ENCODE measurements at regions not wholly inside any gene's neighbourhood (a gene's known extent, or its start where the extent isn't known, plus 50 kb on each side); places are given as distances from the start of the nearest gene placed in this dataset.
"Not testable (repeated sequence)": the region's sequence is repeated elsewhere in the genome, so short reads cannot be mapped to it uniquely, and the experiment has no call there.

DNA sequence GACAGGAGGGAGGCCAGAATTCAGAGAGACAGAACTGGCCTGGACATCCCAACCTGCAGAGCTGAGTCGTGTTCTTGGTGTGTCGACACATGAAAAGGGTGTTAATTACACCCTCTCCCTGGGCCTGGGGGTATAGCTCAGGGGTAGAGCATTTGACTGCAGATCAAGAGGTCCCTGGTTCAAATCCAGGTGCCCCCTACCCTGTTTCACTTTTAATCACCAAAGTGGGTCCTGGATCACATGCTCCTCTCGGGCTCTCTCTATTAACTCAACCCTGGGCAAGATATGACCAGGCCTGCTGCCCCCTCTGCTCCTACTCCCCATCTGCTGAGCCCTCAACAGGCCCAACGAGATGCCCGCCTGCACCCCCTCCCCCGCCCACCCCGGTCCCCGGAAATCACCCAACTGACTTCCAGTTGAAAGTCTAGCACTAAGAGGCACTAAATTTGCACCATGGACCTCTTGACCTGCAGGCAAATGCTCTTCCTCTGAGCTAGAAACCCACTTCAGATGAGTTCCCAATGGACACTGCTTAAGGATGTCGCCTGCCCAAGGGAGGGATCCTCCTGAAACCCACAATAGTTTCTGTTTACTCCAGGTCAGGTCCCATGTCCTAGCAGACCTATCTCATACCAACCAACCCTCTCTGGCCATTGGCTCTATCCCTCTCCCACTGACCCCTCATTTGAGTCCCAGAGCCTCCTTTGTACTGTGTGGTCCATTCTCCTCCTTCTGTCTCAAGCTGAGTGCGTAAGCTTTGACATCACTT, 137.6 kb downstream of the ZNF467 start:
- DNase-seq (ENCODE audit: low read depth, low spot score), result no peak

GRCh38 chr7:149633976-149634945, 136.7 kb upstream of the ZNF746 start:
- DNase-seq (ENCODE audit: low read depth, low spot score), result no peak

DNA sequence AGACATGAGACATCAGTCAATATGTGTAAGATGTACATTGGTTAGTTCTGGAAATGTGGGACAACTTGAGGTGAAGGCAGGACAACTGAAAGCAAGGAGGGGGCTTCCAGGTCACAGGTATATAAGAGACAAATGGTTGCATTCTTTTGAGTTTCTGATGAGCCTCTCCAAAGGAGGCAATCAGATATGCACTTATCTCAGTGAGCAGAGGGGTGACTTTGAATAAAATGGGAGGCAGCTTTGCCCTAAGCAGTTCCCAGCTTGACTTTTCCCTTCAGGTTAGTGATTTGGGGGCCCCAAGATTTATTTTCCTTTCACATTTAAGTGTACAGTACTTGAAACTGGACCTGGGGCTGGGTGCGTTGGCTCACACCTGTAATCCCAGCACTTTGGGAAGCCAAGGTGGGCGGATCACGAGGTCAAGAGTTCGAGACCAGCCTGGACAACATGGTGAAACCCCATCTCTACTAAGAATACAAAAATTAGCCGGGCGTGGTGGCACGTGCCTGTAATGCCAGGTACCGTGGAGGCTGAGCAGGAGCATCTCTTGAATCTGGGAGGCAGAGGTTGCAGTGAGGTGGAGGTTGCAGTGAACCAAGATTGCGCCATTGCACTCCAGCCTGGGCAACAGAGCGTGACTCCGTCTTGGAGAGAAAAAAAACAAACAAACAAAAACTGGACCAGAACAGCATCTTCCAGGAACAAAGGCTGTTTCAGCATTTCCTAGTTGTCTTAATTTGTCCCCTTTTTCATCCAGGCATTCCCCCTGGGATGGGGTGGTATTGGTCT, 130.9 kb upstream of the ZNF746 start:
- not testable (repeated sequence) for DNase-seq (ENCODE audit: low read depth, low spot score)

- no peak for DNase-seq (ENCODE audit: low read depth, low spot score)
Measured at GRCh38 chr7:149627911-149628310, 130.3 kb upstream of the ZNF746 start.

GRCh38 chr7:149626972-149627371, 129.4 kb upstream of the ZNF746 start:
- no peak for DNase-seq (ENCODE audit: low read depth, low spot score)

DNA sequence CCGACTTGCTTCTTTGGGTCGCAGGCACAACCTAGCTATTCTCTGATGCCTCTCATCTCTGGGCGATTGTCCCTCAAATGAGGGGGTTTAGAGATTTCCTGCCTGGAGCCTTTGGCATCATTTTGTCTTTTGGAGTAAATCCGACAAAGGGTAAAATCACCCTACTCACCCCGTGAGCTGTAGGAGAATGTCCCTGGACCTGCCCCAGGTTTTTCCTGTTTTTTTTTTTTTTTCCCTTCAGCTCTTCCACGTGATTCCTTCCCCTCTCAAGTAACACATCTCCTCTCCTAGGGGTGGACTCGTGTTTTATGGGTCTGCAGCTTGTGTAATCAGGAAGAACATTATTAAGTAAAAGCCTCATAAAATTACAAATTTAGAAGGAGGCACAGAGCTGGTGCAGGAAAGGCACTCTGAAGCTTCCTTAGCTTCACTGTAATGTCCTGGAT, 128.4 kb upstream of the ZNF746 start:
- DNase-seq (ENCODE audit: low read depth, low spot score), result no peak

DNA sequence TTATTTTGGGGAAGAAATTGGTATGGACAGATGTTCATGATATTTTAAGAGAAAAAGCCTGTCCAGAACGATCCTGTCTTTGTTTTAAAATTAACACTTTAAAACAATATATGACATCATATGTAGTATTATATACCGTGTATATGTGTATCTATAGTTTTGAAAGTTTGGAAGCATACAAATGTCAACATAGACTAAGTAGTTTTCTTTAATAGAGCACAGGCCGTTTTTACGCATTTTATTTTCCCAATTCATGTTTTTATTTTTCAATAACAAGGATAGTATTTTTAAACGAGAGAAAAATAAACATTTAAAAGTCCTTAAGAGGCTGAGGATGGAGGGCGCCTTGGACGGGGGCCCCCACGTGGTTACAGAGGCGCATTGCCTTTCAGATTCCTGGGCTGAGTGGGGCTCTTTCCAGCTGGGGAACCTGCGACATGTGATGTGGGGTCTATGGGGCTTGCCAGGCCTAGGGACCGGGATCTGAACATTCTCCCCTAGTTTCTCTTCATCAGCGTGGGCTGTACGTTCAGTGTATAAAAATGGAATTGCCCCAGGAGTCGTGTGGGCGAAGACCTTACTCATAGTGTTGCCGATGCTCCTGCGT, 127.8 kb upstream of the ZNF746 start:
- peak; percentile 12 for DNase-seq (ENCODE audit: low read depth, low spot score)

GRCh38 chr7:149624419-149625339, 127.1 kb upstream of the ZNF746 start:
- DNase-seq (ENCODE audit: low read depth, low spot score), result peak; percentile 82

DNA sequence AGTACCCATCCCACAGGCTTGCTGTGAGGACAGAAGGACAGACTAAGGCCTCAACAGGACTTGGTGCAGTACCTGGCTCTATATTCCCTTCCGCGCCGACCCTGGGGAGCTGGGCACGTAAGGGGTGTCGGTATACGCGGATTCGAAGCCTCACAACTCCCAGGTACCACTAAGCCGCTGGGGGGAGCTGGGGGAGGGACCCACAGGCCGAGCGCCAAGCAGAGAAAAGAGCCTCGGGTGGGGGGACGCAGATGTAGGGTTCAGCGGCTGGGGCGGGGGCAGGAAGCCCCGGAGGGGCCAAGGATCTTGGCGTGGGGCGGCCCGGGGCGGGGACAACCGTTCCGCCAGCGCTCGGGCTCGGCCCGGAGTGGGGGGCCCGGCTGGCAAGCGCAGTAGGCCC, 126.4 kb upstream of the ZNF746 start:
- DNase-seq (ENCODE audit: low read depth, low spot score), result peak; percentile 14

DNA sequence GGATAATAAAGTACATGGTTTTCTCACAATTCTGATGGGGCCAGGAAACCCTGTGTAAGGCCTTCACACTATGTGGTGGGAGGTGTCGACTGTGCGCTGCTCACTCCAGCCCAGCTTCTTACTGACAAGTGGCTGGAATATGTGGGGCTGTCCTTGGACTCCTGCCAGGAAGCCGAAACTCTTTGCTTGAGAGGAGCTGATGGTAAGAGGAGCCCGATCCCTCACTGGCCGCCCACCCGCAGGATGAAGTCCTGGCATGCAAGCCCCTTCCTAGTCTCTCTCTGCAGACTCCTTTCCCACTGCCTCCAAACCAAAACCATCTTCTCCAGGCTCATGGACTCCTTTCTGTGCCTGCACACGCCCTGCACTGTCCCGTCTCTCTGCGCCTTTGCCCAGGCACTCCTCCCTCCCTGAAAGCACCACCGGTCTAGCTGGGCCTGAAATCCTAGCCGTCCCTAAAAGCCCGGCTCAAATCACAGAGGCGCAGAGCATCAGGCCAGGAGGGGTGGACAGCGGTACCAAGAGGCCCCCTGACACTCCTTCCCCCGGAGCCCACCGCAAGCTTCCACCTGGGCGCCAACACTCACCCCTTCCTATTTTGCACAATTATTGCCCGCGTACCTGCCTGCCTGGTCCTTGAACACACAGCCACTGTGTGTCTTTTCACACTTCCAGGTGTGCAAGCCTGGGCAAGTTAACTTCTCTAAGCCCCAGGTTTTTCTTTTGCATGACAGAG, 125.8 kb upstream of the ZNF746 start:
- DNase-seq (ENCODE audit: low read depth, low spot score), result not testable (repeated sequence)

- DNase-seq (ENCODE audit: low read depth, low spot score), result no peak
Measured at GRCh38 chr7:149622444-149623210, 125.0 kb upstream of the ZNF746 start.

GRCh38 chr7:149621776-149622175, 124.2 kb upstream of the ZNF746 start:
- no peak for DNase-seq (ENCODE audit: low read depth, low spot score)

DNA sequence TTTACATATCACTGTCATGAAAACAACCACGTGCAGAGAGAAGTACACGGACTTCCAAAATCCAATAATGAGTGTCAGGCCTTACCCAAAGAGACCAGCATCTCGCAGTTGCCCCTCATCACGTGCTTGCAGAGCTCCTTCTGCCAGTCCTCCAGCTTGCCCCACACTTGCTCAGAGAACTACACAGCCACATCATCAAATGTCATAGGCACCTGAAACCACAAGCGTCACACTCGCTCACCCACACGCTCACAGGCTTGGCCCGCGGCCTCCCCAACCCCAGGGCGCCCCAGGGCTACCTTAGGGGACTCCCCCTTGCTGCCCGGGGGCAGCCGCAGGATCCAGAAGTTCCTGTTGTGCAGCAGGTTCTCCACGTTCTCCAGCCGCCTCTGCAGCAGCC, 123.4 kb upstream of the ZNF746 start:
- peak; percentile 33 for DNase-seq (ENCODE audit: low read depth, low spot score)

GRCh38 chr7:149616898-149617297, 119.3 kb upstream of the ZNF746 start:
- no peak for DNase-seq (ENCODE audit: low read depth, low spot score)

- DNase-seq (ENCODE audit: low read depth, low spot score), result no peak
Measured at GRCh38 chr7:149615690-149616270, 118.2 kb upstream of the ZNF746 start.

- DNase-seq (ENCODE audit: low read depth, low spot score), result no peak
Measured at GRCh38 chr7:149610441-149611011, 112.9 kb upstream of the ZNF746 start.

- no peak for DNase-seq (ENCODE audit: low read depth, low spot score)
Measured at GRCh38 chr7:149608168-149608567, 110.6 kb upstream of the ZNF746 start.

- no peak for DNase-seq (ENCODE audit: low read depth, low spot score)
Measured at GRCh38 chr7:149607683-149608082, 110.1 kb upstream of the ZNF746 start.
